HG02588 (cell line): ENCODE measurements at regions not wholly inside any gene's neighbourhood (a gene's known extent, or its start where the extent isn't known, plus 50 kb on each side); places are given as distances from the start of the nearest gene placed in this dataset.

Source experiments
- ATAC-seq: cut with Tn5 transposase; IDR thresholded peaks from one replicate; pipeline ENCODE4 v1.9.1; 2021; ENCODE audit warnings: mild to moderate bottlenecking, moderate library complexity; ENCODE audit not compliant: unreplicated experiment

DNA sequence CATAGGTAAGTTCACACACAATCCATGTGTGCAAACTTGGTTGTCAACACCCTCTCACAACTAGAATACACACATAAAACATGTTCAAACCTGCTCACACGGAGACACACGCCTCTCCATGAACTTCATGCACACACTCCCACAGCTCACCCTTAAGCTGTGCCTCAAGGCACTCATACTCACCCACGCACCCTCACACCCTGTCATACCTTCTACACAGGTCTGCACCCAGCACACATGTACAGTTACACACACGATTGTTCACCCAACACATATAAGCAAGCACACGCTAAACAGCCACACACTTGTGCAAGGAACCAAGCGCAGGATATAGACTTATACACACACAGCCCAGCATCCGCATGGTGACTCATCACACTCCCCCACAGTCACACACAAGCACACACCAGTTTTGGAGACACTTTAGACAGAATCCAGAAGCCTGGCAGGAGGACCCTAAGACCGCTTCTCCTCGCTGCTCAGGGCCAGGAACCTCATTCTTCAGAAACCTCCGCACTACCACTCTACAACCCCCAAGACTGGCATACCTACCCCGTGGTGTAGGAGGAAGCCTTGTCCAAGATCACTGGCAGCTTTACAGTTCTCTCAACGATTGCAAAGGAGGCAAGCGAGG, 58.7 kb upstream of the ZC3H12A start:
- ATAC-seq = no peak

GRCh38 chr1:37420456-37420855, 53.9 kb upstream of the ZC3H12A start:
- ATAC-seq = no peak

GRCh38 chr1:37423810-37424209, 50.6 kb upstream of the ZC3H12A start:
- ATAC-seq = no peak

GRCh38 chr1:37424523-37424922, 49.9 kb upstream of the ZC3H12A start:
- ATAC-seq = no peak
